GM18519 (cell line): ENCODE measurements at regions not wholly inside any gene's neighbourhood (a gene's known extent, or its start where the extent isn't known, plus 50 kb on each side); places are given as distances from the start of the nearest gene placed in this dataset.

ENCODE experiments used
- ATAC-seq: cut with Tn5 transposase; IDR thresholded peaks from one replicate; pipeline ENCODE4 v1.9.1; 2021; ENCODE audit warnings: mild to moderate bottlenecking, moderate library complexity; ENCODE audit not compliant: unreplicated experiment, low FRiP score

DNA sequence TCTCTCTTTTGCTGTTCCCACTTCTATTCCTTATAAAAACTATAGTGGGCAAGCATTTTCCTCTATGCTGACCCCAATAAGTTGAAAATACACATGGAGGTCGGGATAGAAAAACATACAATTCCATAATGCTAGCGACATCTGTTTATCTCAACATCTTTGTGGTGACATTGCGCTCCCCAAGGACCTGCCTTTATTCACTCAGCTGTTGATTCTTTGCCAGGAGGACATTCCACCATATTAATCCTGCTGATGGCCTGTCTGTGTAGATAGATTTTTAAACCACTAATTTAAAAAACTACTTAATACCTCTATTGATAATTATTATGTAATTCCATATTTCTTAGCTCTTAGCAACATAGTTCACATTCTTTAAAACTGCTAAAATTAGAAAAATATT lies 555.3 kb upstream of the MAP3K7 start:
- ATAC-seq = no peak

DNA sequence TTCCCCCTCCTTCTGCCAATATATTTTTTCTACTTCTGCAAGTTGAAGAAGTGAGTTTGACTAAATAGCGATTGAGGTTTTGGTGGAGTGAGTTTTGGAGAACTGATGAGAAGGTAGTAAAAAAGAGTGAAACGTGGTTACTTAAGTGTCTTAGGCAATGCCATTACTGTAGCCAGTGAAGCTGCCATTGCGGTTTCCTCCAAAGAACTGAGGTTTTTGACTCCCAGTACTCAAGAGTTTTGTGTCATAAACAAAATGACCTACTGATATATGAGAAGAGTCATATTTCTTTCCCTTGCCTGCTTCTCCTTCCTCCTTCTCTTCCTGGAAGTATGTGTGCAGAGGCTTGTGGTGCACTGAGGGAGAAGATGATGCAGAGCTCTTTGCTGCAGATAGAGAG lies 554.5 kb upstream of the MAP3K7 start:
- ATAC-seq = no peak

DNA sequence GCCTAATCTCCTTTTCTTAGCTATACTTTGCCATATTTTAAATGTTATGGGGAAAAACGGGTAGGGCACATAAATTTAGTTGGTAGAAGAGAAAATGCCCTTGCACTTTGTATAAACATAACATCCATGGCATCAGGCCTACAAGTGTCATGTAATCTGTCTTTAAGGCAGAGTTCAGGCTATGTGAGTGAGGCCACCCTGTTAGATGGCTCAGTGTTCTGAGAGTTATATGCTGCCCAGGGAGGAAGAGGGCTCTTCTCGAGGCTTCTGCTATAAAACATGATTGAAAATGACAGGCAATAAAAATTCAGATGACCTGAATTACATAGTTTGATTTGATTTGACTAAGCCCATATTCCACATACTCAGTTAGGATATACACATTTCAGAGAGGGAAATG lies 553.6 kb upstream of the MAP3K7 start:
- ATAC-seq = no peak

DNA sequence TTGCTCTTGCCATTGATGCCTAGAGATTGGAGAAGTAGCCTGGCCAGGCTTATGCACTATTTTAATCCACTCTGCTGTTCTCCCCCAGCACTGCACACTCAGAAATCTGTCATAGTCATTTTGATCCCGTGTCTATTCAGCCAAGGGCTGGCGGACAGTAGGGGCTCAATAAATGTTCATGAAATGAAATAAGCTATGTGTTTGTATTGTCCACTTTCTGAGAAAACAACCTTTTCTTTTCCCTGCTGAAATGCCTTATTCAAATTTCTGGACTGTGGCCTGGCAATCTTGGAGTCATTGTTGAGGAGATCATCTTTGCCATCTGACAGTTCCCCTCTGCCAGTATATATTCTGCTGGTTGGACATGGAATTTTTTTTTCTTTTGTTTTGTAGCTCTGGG lies 550.4 kb upstream of the MAP3K7 start:
- no peak for ATAC-seq

DNA sequence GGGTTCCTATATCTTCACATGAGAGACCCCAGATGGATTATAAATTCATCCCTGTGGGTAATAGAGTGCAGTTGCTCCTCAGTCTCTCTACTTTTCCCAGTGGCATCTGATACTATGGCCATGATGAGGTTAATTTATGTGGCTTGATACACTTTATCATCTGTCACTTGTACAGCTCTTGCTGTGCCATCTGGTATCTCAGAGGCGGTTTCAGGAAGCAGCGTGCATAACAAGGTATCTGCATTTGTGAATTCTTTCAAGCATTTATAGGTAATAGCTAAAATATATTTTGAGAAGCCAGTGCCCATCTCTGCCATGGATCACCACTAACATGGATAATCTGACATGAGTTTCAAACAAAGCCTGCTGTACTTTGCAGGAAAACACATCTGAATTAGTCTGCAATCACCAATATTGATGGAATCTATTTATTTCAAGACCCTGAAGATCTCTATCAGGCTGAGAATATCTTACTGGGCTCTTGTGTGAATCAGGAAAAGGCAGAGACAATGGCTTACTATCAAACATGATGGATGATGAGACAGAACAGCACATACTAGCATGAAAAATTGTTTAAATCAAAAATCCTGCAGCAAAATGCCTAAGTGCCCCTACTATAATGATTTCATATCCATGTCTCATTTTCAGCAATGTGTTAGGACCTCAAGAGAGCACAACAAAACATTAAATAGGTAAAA lies 548.7 kb upstream of the MAP3K7 start:
- no peak for ATAC-seq

DNA sequence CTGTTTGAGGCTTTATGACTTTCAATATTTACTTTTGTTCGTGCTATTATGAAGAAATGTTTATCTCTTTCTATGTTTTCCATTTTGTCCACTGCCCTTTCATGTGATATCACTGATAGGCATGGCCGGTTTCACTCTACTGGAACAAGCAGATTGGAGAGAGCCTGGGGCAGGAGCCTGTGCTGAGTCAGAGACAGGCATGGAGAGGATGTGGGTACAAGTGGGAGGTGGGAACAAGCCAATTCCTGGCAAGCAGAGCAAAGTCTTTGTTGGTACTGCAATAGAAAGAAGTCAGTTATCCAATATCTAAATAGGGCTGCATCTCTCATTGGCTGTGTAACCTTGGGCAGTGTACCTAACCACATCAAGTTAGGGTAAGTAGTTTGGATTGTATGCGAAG lies 545.6 kb upstream of the MAP3K7 start:
- ATAC-seq = no peak

DNA sequence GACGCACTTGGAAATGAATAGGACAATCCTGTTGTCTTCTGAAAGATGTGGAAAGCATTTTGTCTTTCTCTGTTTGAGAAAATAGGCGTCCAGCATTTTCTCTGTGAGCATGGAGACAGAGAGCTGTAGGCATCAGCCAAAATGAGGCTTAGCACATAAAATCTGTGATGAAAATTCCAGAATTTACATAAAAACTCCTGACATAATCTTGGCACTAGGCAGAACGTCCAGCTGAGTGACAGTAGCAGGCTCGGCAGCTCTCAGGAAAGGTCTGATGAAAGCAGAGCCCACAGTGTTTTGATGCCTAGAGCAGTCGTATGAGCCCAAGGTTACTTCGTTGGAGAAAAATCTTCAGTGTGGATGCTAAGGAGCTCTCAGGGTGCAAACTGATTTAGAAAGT lies 543.3 kb upstream of the MAP3K7 start:
- no peak for ATAC-seq

DNA sequence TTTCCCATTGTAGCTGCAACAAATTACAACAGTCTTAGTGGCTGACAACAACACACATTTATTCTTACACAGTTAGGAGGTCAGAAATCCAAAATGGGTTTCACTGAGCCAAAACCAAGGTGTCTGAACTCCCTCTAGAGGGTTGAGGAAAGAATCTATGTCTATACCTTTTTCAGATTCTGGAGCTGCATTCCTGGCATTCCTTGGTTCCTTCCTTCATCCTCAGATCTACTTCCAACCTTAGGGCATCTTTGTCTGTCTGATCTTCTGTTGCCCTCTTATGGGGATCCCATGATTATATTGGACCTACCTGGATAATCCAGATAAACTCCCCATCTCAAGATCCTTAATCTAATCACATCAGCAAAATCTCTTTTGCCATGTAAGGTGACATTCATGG lies 540.9 kb upstream of the MAP3K7 start:
- ATAC-seq = no peak

DNA sequence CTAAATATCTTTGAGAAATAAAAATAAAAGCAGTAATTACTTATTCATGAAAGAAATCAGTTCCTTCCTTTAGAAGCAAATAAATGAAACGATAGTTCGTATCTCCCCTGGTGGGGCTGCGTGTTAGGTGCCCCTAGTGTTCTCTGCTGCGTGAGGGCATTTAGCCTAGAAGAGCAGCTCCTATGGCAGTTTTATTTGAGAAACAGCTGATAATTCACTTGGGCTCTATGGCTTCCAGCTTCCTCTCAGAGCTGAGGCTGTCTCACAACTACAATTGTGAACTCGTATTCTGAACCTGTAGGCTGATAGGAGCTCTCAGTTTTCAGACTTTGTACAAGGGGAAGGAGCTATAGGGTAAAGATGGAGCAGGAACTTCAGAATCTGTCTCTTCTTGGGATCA lies 540.0 kb upstream of the MAP3K7 start:
- ATAC-seq = no peak

DNA sequence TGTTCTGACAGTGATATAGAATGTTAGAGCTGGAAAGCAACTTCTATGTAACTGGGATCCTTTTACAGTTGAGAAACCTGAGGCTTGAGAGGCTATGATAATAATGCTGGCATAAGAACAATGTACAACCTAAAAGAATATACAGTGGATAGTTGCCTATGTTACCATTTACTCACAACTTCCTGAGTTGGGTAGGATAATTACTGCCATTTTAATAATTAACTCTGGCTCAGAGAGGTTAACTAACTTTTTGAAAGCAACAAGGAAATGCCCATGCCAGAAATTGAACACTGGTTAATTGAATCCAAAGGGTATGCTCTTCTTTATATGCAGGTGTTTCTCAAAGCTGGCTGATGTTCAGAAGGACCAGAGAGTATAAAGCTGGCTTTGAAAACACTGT lies 530.7 kb upstream of the MAP3K7 start:
- no peak for ATAC-seq

DNA sequence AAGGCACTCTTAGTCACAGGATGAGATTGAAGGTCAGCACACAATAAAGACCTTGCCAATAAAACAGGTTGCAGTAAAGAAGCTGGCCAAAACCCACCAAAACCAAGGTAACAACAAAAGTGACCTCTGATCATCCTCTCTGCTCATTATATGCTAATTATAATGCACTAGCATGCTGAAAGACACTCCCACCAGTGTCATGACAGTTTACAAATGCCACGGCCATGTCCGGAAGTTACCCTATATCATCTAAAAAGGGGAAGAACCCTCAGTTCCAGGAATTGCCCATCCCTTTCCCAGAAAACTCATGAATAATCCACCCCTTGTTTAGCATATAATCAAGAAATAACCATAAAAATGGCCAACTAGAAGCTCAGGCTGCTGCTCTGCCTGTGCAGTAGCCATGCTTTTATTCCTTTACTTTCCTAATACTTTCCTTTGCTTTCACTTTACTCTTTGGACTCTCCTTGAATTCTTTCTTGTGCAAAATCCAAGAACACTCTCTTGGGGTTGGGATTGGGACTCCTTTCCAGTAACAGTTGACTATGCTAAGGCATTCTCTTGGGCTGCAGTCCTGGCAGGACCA lies 527.3 kb upstream of the MAP3K7 start:
- no peak for ATAC-seq

DNA sequence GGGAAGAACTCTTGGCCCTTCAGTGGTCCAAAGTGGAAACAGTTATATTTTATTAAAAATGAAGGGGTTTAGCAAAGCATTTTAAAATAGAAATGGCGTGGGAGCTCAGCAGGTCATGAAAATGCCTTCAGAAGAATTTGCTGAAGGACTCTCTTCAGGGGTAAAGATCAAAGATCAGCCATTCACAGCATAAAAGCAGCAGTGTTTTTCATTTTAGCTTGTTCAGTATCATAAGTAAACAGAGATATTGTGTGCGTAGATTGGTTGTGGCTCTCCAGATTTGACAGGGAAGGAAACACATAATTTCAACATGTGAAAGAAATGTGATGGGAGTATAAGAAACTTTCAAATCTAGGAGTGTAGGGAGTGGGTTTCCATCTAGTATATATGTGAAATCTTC lies 519.2 kb upstream of the MAP3K7 start:
- ATAC-seq = no peak

DNA sequence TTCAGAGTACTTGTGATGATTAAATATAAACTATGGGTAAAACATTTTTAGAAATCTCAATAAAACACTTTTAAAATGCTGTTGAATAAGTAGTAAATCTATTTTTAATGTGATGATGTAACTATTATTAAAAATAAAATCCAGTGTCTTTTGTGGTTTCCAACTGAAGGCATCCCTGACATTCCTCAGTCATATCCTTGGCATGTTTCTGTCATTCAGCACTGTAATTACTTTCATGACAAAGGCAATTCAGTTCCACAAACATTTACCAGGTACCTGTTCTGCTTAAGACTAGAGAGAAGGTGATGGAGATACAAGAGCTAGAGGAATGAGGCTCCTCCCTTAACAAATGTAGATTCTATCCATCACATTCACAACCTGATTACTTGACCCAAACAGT lies 518.7 kb upstream of the MAP3K7 start:
- no peak for ATAC-seq

DNA sequence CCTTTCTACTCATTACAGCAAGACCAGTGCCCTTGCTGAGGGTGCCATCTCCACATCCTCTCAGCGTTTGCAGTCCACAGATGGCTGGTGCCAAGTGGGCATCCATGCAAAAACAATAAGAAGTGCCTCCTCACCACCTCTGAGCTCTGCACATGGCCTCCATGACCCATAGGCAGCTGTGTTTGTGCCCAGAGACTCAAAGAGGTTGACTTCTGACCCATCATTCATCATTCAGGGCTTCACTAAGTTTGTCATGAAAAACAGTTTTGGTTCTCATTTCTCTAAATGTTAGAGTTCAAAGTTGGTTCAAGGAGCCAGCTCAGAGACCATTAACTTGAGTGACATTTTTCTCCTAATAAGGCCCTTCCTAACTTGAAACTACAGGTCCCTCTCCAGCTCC lies 512.6 kb upstream of the MAP3K7 start:
- ATAC-seq = no peak

DNA sequence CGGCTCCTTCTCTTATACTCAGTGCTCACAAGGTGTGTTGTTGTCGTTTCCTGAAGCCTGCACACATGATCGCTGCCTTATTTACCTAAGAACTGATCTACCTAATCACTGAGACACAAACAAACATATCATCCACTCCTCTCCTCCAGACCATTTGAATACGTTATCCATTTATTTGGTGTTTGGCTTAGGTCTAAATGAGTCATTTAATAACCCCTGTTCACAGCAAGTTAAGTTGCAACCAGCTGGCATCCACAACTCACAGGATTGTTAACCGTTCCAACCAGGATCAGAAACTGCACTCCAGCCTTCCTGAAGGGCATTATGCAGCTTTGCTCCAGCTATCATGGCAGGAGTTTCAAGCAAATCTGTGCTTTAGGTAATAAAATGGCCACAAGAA lies 511.1 kb upstream of the MAP3K7 start:
- no peak for ATAC-seq

DNA sequence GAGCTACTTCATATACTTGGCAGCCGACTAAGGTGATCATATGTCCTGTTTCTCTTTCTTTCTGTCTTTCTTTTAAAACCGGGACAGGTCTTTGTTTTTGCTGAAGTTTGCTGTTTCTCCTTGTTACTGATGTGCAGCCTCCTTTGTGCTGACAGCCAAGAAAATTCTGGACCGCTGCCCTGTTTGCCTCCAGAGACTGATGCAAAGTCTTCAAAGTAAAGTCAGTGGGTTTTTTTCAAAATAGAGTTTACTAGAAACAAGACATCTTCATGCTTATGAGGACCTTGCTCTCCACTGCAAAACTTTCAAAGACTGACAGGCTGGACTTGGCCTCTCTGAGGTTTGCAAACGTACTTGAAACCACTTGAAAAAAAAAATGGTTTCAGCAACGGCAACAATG lies 510.5 kb upstream of the MAP3K7 start:
- no peak for ATAC-seq

DNA sequence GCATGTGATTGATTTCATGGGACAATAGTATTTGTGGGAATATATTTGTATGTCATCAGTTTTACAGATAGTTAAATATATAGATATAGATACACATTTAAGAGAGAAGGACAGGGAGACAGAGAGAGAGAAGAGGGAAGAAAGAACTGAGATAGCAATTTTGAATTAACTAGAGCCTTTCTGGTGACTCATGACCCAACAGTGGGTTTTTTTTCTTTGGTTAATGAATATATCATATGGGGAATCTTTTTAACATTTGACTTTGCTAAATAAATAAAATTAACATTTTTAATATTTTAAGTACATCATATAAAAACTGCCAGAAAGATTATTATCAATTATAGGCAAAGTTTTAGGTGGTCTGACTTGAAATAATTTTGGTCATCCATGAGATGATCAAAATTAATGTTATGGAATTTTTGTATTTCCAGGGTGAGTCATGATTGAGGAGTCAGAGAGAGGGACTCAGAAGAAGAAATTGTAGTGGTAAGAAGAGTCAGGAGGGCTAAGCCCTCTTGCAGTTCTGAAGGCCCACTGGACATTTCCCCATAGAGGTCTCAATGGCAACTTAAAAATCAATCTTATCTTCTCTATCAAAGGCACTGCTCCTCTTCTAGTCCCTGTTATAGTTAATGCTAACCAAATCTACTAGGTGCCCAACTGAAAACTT lies 508.1 kb upstream of the MAP3K7 start:
- no peak for ATAC-seq

DNA sequence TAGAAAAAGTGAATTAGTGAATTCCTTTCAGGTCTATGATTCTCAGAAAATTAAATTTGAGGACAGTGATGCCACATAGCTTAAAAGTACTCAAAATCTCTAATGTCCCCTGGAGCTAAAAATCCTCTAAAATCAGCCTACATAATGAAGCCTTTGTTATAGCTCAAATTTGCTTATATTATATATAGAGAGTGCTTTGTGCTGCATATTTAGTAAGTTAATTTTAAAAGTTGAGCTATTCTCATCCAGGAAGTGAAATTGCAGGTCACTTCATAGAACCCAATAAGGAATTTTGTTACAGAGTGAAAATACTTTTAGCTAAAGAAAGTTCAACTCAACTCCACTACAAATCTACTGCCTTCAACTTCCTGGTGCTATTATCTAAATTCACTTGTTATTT lies 507.5 kb upstream of the MAP3K7 start:
- no peak for ATAC-seq

DNA sequence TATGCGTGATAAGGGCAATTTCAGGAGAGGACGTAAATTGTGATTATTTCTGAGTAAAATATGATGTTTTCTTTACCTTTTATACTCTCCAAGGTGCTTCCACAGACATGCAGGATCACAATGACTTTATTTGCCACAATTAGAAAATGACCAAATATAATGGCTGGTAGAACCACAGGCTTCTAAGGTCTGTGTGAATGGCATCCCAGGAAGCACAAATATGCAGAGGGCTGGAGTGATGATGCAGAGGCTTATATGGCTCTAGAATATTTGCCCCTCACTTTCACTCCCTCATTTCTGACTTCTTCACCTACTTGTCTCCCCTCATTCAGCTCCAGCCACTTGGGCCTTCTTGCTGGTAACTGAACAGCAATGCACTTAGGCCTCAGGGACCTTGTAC lies 502.1 kb upstream of the MAP3K7 start:
- no peak for ATAC-seq

DNA sequence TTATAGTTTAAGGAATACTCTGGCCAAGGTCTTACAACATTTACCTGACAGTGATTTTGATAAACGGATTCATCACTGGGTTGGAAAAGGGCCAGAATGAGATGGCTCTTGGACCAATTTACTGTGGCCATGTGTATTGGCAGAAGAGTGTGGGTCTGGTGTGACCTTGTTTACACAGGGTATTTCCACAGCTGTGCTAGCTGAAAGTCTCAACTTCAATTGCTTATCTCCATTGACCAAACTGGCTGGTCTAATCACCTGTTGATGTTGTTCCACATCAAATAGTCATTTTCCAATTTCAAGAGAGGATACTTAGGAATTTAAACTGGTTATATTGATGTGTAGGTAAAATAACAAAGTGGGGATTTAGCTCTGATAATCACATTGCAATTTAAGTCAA lies 501.6 kb upstream of the MAP3K7 start:
- ATAC-seq = no peak

DNA sequence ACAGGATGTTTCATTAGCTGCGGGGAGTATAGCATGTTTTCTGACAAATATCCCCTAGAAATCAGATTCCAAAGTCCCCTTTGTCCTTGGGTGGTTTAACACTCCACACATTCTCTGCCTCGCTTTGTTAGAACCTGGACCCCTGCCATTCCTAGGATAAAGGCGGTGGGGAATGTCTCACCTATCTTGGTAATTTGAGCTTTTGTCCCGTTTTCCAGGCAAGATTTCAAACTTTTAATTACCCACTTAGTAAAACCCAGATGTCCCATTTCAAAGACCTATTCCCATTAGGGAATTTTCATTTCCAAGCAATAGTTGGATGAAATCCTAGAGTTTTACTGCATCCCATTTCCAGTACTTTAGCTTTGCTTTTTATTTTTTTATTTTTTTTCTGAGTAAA lies 501.0 kb upstream of the MAP3K7 start:
- ATAC-seq = no peak

DNA sequence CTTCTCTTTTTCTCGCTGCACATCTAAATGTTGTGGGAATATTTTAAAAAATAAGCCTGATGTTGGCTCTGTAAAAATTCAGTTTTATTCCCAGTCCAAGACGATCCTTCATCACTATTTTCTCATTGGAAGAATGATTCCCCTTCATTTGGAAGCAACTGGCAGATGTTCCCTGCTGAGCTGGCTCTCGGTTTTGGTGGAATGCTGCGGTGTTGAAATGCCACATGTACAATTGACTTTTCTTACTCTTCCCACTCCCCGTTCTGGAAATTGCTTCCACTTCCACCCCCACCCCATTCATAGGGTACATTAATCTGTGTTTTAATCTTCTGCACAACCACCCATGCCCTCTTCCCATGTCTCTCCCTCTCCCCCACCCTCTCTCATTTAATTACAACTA lies 496.3 kb upstream of the MAP3K7 start:
- no peak for ATAC-seq
